ENCODE measurements at regions not wholly inside any gene's neighbourhood (a gene's known extent, or its start where the extent isn't known, plus 50 kb on each side); places are given as distances from the start of the nearest gene placed in this dataset.
"Not testable (repeated sequence)": the region's sequence is repeated elsewhere in the genome, so short reads cannot be mapped to it uniquely, and the experiment has no call there.

DNA sequence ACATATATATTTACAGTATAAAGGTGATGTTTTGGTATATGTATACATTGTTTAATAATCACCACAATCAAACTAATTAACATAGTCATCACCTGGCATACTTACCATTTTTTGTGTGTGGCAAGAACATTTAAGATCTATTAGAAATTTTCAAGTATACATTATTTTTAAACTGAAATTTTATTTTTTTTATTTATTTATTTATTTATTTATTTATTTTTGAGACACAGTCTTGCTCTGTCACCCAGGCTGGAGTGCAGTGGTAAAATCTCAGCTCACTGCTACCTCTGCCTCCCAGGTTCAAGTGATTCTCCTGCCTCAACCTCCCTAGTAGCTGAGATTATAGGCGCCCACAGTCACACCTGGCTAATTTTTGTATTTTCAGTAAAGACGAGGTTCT lies 210.5 kb downstream of the ICOS start:
- not testable (repeated sequence) for DNase-seq

DNA sequence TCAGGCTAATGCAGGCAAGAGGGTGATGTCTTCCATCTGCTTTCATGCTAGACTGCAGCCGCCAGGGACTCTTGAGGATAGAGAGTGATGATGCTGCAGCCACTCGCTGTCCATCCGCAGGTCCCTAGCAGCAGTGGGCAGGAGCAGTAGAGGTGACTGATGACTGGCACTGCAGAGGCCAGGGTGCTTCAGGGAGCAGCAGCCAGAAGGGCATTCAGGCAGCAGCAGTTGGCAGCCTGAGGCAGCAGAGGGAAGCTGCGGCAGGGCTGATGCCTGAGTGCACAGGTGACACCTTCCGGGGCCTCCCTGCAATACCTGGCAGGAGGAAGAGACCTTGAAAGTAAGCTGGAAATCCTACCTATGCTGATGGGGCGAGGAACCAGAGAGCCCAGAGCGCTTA lies 214.2 kb downstream of the ICOS start:
- DNase-seq = no peak

GRCh38 chr2:204152616-204153015 lies 216.1 kb downstream of the ICOS start:
- DNase-seq = no peak

GRCh38 chr2:204154863-204155262 lies 218.3 kb downstream of the ICOS start:
- DNase-seq = no peak

GRCh38 chr2:204156456-204156855 lies 219.9 kb downstream of the ICOS start:
- no peak for DNase-seq

DNA sequence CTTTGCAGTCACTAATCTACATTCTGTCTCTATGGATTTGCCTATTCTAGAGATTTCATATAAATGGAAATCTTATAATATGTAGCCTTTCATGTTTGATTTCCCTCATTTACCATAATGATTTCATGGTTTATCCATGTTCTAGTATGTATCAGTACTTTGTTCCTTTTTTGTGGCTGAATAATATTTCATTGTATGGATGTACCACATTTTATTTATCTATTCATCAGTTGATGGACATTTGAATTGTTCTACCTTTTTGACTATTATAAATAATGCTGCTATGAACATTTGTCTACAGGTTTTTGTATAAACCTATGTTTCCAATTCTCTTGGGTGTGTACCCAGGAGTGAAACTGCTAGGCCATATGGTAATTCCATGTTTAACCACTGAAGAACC lies 221.1 kb downstream of the ICOS start:
- no peak for DNase-seq

DNA sequence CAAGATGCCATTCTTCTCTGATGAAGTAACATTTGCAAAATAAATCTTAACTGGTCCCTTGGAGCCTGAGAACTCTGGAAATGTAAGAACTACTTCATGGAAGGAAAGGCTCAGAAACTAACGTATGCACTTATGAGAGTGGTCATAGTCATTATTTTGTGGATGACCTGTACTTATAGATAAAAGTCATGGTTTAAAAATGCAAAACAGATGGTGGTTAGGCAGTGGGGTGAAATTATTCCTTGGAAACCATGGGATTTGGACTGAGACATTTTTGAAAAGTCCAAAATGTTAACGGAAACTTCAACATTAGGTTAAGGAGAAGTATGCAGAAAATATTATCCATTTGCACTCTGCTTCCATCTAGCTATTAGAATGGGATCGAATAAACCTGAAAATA lies 223.0 kb downstream of the ICOS start:
- DNase-seq = no peak

GRCh38 chr2:204160989-204161388 lies 224.4 kb downstream of the ICOS start:
- no peak for DNase-seq

DNA sequence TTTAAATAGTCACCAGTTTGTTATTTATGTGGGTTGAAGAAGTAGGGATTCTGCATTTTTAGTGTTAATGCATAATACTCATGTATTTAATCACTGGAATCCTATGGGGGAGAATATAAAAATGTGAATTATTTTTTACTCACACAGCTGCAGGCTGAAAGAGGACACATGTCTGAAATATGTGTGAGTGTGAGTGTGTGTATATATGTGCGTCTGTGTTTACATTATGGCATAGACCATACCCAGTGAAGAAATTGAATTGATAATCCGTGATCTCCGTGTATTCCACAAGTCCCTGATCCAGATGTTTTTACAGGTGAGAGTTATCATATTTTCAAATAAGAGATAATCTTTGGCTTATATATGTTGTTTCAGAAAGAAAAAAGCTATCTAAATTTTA lies 225.3 kb downstream of the ICOS start:
- no peak for DNase-seq

DNA sequence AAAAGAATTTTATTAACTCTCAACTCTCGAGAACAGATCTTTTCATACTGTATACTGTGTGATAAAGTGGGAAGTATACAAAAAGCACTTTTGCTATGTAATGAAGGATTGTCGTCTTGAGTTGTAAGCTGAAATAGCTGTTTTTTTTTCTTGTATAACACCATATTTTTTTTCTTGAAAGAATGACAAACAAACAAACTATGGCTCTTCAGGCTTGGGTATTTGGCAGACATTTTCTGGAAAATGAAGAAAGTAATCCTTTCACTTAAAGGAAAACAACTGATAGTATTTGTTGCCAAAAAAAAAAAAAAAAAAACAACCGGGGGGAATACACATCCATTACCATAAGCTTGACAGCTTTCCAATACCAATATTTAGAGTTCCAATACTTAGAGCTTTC lies 230.4 kb downstream of the ICOS start:
- no peak for DNase-seq

DNA sequence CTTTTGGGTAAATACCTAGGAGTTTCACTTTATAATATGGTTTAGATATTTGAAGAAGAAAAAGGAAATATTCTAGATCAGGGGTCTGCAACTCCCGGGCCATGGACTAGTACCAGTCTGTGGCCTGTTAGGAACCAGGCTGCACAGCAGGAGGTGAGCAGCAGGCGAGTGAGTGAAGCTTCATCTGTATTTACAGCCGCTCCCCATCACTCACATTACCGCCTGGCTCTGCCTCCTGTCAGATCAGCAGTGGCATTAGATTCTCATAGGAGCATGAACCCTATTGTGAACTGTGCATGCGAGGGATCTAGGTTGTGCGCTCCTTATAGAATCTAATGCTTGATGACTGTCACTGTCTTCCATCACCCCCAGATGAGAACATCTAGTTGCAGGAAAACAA lies 231.1 kb downstream of the ICOS start:
- DNase-seq = not testable (repeated sequence)

DNA sequence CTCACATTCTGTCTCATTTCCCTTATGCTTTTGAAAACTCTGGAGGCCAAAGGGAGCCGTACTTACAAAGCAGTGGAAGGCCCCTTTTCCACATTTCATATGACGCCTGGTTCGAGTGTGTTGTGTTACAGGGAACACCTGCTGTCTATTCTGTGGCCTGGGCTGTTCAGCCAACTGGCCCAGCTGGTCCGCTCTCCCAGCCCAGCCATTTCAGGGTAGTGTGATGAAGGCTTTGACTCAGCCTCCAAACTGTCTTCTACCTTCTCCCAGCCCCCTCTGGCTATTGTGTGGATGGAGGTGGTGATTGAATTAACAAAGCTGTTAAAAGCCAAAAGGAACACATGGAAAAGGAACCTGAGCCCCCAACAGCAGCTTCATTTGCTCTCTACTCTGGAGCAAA lies 233.8 kb downstream of the ICOS start:
- no peak for DNase-seq

DNA sequence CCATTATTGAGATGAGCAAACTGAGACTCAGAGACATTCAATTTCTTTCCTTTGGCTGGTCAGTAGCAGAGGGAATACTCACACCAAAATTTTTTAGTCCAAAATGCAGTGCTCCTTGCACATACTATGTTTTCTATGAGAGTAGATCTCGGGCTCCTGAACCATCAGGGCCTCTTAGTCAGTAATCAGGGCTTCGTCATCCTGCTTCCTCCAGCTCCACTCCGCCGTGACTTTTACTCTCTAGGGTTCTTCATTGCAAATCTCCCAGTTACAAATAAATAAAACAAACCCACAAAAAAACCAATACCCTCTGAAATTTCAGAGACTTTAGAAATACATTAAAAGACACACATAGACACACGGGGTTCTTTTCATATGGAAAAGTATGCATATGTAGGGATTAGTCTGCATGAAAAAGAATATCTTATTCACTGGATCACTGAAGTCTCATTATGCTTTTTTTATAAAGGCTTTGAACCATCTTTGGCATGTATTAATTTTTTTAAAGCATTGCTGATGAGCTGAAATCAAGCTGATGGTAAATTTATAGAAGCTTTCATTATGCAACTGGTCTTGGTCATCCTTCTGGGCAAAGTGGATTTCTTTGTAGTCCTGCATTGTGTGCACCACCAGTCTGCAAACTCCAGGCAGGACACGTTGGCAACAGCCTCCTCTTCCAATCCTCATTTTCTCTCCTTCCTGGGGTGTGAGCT lies 235.0 kb downstream of the ICOS start:
- no peak for DNase-seq

DNA sequence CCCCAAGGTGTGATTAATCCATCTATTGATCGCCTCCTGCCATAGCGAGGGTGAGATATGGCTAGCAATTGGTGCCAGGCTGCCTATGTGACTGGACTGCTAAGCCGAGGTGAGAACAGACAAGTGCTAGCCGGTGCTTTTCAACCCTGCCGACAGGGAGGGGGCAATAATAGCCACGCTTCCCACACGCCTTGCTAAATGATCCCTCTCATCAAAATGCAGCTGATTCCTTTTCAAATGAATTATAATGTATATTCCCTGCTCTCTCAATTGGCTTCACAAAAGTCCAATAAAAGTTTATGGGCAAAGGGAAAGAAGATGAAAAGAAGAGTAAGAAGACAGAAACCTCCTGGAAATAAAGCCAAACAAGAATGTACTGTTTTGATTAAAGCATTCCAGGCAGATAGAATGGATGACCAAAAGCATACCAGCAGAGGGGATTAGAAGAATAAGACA lies 235.6 kb downstream of the ICOS start:
- no peak for DNase-seq

GRCh38 chr2:204174034-204174433 lies 237.5 kb downstream of the ICOS start:
- no peak for DNase-seq

DNA sequence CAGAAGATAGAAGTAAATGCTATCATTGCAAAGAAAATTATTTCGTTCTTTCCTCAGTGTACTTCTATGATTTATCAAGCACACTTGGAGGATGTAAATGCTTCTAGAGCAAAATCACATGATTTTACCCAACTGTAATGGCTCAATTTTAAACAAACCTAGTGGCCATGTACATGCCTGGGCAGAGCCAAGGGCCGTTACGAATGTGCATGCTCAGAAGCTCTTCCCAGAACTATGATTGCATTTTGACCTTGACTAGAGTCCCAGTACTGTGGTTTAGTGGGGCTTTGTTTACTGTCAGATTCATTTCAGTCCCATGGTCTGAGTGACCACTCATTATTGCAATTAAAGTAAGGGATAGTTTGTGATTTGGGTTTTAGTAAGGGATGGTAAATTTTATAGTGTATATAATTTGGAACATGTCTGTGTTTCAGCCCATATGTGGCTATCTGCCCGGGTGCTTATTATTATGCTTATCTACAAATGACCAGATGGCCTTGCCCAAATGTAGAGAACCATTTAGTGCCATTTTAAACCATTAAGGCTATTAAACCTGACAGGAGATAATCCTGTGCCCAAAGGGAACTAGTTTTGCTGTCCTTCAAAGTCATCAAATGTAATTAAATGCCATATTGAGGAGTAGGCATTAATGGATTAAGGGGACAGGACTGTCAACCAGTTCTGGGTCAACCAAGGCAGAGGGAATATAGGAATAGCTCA lies 239.1 kb downstream of the ICOS start:
- no peak for DNase-seq

DNA sequence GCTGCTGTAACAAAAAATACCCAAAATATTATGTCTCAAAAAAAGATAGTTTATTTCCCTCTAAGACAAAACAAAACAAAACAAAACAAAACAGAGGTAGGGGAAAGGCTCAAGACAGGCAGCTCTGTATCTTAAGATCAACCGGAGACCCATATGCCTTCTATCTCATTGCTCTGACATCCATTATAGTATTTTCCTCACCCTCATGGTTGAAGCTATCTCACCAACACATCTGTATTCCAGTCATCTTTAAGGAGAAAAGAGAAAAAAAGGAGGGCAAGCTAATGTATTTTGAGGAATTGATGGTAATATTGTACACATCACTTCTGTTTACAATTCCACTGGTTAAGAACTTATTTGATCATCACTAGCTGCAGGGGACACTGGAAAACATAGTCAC lies 239.7 kb downstream of the ICOS start:
- no peak for DNase-seq

DNA sequence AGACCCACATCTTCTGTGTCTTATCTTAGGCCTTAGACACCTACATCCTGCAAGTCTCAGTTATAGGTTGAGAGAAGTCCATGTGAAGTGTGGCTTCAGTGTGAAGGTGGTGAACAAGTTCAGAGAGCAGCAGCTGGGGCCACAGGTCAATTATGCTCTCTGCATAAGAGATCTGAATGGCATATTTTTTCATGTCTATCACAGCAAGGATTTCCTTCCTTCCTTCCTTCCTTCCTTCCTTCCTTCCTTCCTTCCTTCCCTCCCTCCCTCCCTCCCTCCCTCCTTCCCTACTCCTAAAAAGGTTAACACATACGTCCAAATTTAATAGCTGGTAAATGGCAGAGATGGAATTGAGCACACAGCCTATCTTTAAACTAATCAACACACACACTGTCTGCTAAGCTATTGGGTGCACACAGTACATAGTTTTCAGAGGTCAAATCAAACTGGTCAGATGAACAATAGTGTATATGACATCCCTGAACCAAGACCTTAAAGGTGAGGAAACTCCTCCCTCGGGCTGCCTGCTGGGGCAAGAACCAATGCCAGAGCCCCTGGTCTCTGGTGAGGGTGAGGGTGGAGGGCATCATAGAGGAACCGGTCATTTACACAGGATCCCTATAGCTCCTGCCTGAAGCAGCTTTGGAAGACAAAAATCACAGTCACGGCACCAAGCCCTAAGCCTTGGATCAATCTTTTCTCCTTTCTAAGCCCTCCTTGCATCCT lies 240.9 kb downstream of the ICOS start:
- no peak for DNase-seq

DNA sequence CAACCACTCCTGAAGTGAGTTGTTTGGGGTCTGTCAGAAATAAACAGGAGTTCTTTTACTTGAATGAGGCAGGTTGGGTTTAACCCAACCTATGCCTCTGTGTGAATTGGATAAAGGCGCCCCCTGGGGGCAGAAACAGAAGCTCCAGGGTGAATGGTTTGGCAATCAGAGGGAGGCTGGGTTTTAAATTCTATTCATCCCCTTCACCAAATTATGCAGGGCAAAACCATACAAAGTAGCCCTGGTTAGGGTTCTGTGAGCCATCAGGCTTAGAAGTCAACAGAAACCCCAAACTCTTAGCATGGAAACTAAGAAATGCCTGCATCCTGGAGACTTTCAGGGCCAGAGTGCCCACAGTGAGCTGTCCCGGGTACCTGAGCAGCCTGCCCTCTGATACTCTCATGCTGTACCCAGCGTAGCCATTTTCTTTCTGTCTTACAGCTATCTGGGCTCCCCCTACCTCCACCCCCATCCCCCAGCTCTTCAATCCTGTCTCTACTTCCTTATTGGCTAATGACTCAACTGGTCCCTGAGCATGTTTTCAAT lies 241.5 kb downstream of the ICOS start:
- peak; percentile 50 for DNase-seq

- no peak for DNase-seq
Observed at GRCh38 chr2:204180649-204181048, 244.1 kb downstream of the ICOS start.

GRCh38 chr2:204183608-204184007 lies 247.0 kb downstream of the ICOS start:
- DNase-seq = no peak

GRCh38 chr2:204184226-204184625 lies 247.7 kb downstream of the ICOS start:
- DNase-seq = no peak

GRCh38 chr2:204187229-204188083 lies 250.9 kb downstream of the ICOS start:
- no peak for DNase-seq

Data from activated effector memory CD4-positive, alpha-beta T cell treated with Interleukin-2 at 50 U/mL for 16 hours (primary cell).